DMS53 (cell line): ENCODE measurements at regions not wholly inside any gene's neighbourhood (a gene's known extent, or its start where the extent isn't known, plus 50 kb on each side); places are given as distances from the start of the nearest gene placed in this dataset.
"Not testable (repeated sequence)": the region's sequence is repeated elsewhere in the genome, so short reads cannot be mapped to it uniquely, and the experiment has no call there.

Source experiments
- DNase-seq: peaks from one replicate; lab custom pipeline; 2025; lab: John Stamatoyannopoulos, UW

GRCh38 chrX:129084291-129084690 lies 439.0 kb downstream of the SMARCA1 start:
- DNase-seq = not testable (repeated sequence)

GRCh38 chrX:129077424-129078170 lies 445.7 kb downstream of the SMARCA1 start:
- DNase-seq = no peak

GRCh38 chrX:129071390-129071789 lies 451.9 kb downstream of the SMARCA1 start:
- no peak for DNase-seq

GRCh38 chrX:129065895-129066294 lies 457.4 kb downstream of the SMARCA1 start:
- DNase-seq = no peak

- peak; percentile 3 for DNase-seq
Observed at GRCh38 chrX:129058405-129058804, 464.9 kb downstream of the SMARCA1 start.

GRCh38 chrX:129043138-129043537 lies 480.2 kb downstream of the SMARCA1 start:
- DNase-seq = peak; percentile 16

- DNase-seq = no peak
Observed at GRCh38 chrX:129041319-129041718, 482.0 kb downstream of the SMARCA1 start.

GRCh38 chrX:129040124-129040523 lies 483.2 kb downstream of the SMARCA1 start:
- no peak for DNase-seq

- no peak for DNase-seq
Observed at GRCh38 chrX:129039176-129039575, 484.1 kb downstream of the SMARCA1 start.

GRCh38 chrX:129037389-129037788 lies 485.9 kb downstream of the SMARCA1 start:
- DNase-seq = no peak

- no peak for DNase-seq
Observed at GRCh38 chrX:129035180-129035579, 488.1 kb downstream of the SMARCA1 start.

GRCh38 chrX:129034196-129034595 lies 489.1 kb downstream of the SMARCA1 start:
- no peak for DNase-seq

GRCh38 chrX:129026202-129026601 lies 497.1 kb downstream of the SMARCA1 start:
- no peak for DNase-seq

GRCh38 chrX:129025376-129025775 lies 497.9 kb downstream of the SMARCA1 start:
- no peak for DNase-seq

GRCh38 chrX:129019412-129019811 lies 503.9 kb downstream of the SMARCA1 start:
- no peak for DNase-seq

- DNase-seq = no peak
Observed at GRCh38 chrX:129015381-129015780, 507.9 kb downstream of the SMARCA1 start.

- peak; percentile 7 for DNase-seq
Observed at GRCh38 chrX:129013574-129013973, 509.7 kb downstream of the SMARCA1 start.

GRCh38 chrX:129007631-129008030 lies 515.7 kb downstream of the SMARCA1 start:
- no peak for DNase-seq

GRCh38 chrX:129006491-129006890 lies 516.8 kb downstream of the SMARCA1 start:
- no peak for DNase-seq

- DNase-seq = peak; percentile 61
Observed at GRCh38 chrX:129000797-129001196, 522.5 kb downstream of the SMARCA1 start.

GRCh38 chrX:129000018-129000417 lies 523.3 kb downstream of the SMARCA1 start:
- peak; percentile 84 for DNase-seq

GRCh38 chrX:128992107-128992971 lies 531.0 kb downstream of the SMARCA1 start:
- DNase-seq = no peak

- peak; percentile 63 for DNase-seq
Observed at GRCh38 chrX:128975745-128976144, 547.5 kb downstream of the SMARCA1 start.
